Muscle layer of duodenum (tissue), 2 donors: ENCODE measurements at regions not wholly inside any gene's neighbourhood (a gene's known extent, or its start where the extent isn't known, plus 50 kb on each side); places are given as distances from the start of the nearest gene placed in this dataset.
"Not testable (repeated sequence)": the region's sequence is repeated elsewhere in the genome, so short reads cannot be mapped to it uniquely, and the experiment has no call there.

Experiments
- H3K27ac ChIP-seq: one replicate; pipeline ENCODE4 v1.7.0; 2013; ENCODE audit warnings: mild to moderate bottlenecking, low read length
- H3K27me3 ChIP-seq: one replicate; pipeline ENCODE4 v1.7.0; 2013; ENCODE audit warnings: low read depth, mild to moderate bottlenecking, control low read depth, low read length
- H3K36me3 ChIP-seq, 2 donors: one replicate each; pipeline ENCODE4 v1.7.0; 2013; ENCODE audit warnings: low read length in 2 of 2, control low read depth in 1 of 2, mild to moderate bottlenecking in 1 of 2; ENCODE audit not compliant: insufficient read depth in 2 of 2, control insufficient read depth in 1 of 2
- H3K4me1 ChIP-seq, 2 donors: one replicate each; pipeline ENCODE4 v1.7.0; 2013; ENCODE audit warnings: low read length in 2 of 2, mild to moderate bottlenecking in 2 of 2, control low read depth in 1 of 2, moderate library complexity in 1 of 2; ENCODE audit not compliant: insufficient read depth in 2 of 2, control insufficient read depth in 1 of 2
- H3K4me3 ChIP-seq, 2 donors: one replicate each; pipeline ENCODE4 v1.7.0; 2013; ENCODE audit warnings: low read length in 2 of 2, low read depth in 1 of 2, mild to moderate bottlenecking in 1 of 2
- H3K9me3 ChIP-seq, 2 donors: one replicate each; pipeline ENCODE4 v1.7.0; 2013; ENCODE audit warnings: low read length in 2 of 2, control low read depth in 1 of 2, mild to moderate bottlenecking in 1 of 2; ENCODE audit not compliant: control insufficient read depth in 1 of 2
- donor health status: healthy.

DNA sequence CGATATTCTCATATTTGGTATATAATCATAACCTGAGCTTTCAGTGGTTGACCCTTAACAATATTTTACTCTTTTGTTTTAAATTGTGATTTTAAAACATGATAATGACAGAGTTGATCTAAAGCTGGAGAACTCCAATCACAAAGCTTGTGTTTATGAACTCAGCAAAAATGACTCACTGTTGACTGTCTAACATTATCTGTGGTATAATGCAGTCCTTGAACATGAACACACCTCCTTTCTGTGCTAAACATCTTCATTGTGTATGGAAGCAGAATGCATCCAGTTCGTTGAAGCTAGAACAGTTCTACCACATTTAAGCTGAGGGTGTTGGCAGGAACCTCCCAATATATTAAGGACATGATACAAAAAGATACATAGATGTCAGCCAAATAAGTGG lies 1030.2 kb upstream of the SEMA6A start:
- Histone ChIP-seq H3K36me3 (no peaks in the 10 kb centered on the region), H3K9me3 (no peaks in the 10 kb centered on the region), H3K27me3 (no peaks in the 10 kb centered on the region), H3K4me3 (no peak overlapping the region), H3K4me1 (no peaks in the 10 kb centered on the region), H3K27ac (no peak overlapping the region)

DNA sequence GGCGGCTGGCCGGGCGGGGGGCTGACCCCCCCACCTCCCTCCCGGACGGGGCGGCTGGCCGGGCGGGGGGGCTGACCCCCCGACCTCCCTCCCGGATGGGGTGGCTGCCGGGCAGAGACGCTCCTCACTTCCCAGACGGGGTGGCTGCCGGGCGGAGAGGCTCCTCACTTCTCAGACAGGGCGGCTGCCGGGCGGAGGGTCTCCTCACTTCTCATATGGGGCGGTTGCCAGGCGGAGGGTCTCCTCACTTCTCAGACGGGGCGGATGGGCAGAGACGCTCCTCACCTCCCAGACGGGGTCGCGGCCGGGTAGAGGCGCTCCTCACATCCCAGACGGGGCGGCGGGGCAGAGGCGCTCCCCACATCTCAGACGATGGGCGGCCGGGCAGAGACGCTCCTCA lies 1025.2 kb upstream of the SEMA6A start:
- not testable (repeated sequence) for H3K27me3 ChIP-seq, H3K27ac ChIP-seq, H3K4me3 ChIP-seq, H3K36me3 ChIP-seq, H3K9me3 ChIP-seq, H3K4me1 ChIP-seq

DNA sequence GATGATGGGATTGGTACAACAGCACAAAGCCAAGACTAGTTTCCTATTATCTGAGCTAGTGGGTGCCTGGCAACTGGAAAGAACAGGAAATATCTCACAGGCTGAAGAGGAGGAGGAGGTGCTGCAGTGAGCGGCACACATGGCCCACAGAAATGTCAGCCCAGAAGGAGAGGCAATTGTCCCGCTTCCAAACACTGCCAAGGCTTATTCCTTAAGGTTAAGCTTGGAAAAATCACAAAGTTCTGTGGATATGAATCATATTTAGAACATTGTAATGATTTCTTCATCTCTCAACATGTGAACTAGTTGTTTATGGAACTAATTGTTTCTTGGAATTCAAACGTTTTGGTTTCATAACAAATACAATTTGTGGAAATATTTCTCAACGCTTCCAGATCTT lies 1019.5 kb upstream of the SEMA6A start:
- Histone ChIP-seq H3K36me3 (no peaks in the 10 kb centered on the region), H3K27me3 (no peaks in the 10 kb centered on the region), H3K9me3 (no peaks in the 10 kb centered on the region), H3K4me3 (no peak overlapping the region), H3K27ac (no peak overlapping the region), H3K4me1 (no peaks in the 10 kb centered on the region)

DNA sequence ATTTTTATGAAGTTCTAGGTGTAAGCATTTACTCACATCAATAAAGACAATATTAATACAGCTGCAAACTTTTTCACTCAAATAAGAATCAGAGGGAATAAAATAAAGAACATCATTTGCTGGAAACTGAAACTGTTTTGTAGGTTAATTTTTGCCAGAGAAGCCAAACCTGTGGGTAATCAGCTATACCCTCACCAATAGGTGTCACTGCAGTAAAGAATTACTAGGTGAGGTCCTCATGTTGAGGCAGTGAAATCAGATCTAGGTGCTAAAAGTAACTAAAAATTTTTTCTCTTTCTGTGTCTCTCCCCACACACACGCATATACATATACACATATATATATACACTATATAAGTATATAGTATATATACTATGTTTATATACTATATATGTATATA lies 1016.3 kb upstream of the SEMA6A start:
- no peak overlapping the region for H3K27ac ChIP-seq
- no peaks in the 10 kb centered on the region for H3K9me3 ChIP-seq
- H3K4me1 ChIP-seq = no peaks in the 10 kb centered on the region
- H3K4me3 ChIP-seq = no peak overlapping the region
- H3K27me3 ChIP-seq = no peaks in the 10 kb centered on the region
- no peaks in the 10 kb centered on the region for H3K36me3 ChIP-seq

DNA sequence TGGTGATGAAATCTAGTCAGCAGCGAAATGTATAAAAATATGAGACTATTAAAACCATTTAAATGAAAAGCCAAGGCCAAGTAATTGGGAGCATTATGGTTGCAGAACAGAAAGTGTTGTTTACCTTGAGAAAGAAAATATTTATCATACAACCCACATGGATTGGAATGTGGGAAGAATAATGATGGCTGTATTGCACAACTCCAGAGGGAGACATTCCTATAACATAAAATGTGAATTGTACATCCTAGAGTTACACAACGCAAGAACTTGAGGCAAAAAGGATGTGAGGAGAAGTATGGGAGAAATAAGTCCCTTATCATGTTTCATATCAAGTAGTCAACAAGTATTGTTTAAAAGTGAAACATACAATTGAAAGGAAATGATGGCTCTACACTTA lies 1014.0 kb upstream of the SEMA6A start:
- H3K4me1 ChIP-seq = no peaks in the 10 kb centered on the region
- H3K4me3 ChIP-seq = no peak overlapping the region
- H3K27me3 ChIP-seq = no peaks in the 10 kb centered on the region
- H3K27ac ChIP-seq = no peak overlapping the region
- H3K36me3 ChIP-seq = no peaks in the 10 kb centered on the region
- H3K9me3 ChIP-seq = no peaks in the 10 kb centered on the region

DNA sequence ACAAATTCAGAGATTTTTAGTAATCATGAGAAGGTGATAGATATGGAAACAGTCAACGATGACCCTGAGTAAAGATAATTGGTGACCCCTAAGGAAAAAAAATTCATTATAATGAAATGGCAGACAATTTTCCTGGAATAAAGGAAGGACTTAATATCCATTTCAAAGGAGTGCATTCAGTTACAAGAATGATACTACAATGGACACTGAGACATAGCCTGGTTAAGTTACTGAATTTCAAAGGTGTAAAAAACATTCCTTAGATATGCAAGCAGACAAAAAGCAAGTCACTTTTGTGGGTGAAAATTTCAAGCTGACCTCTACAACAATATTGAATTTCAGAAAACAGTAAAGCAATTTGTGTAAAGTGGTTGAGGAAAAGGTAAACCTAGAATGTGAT lies 1012.5 kb upstream of the SEMA6A start:
- no peaks in the 10 kb centered on the region for H3K9me3 ChIP-seq
- H3K4me3 ChIP-seq = no peak overlapping the region
- no peaks in the 10 kb centered on the region for H3K4me1 ChIP-seq
- no peaks in the 10 kb centered on the region for H3K27me3 ChIP-seq
- H3K27ac ChIP-seq = no peak overlapping the region
- no peaks in the 10 kb centered on the region for H3K36me3 ChIP-seq

DNA sequence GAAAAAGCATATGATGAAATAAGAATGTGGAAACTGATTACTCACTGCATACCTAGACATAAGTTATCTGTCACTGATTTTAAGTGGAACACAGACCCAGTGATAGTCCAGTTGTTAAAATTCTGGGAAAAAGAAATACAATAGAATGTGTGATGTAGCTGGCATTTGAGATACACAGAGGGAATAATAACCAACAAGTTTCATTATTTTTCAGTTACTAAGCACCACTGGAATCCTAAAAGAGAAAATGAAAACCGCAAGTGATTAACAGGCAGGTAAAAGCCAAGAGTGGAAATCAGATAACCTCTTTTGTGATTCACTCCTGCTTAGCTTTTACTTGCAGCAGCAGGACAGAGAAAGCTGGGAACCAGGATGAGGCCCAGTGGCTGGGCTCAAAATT lies 994.0 kb upstream of the SEMA6A start:
- Histone ChIP-seq H3K36me3 (no peaks in the 10 kb centered on the region), H3K27ac (no peak overlapping the region), H3K9me3 (no peaks in the 10 kb centered on the region), H3K27me3 (no peaks in the 10 kb centered on the region), H3K4me3 (no peak overlapping the region), H3K4me1 (no peaks in the 10 kb centered on the region)

DNA sequence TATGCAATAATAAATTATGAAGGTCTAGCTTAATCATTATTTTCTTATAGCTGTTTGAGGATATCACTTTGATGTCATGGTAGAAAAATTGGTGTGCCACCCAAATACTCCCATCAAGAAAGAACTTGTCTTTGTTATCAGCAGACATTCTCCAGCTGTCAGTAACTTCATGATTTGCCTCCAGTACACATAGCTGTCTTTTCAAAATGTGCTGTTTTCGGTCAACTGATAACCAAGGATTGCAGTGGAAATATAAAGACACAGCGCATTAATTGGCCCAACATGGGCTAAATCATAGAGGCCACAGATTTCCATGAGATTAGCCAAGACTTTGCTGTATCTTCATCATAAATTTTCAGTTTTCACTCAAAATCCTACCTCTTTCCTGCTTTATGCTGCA lies 993.5 kb upstream of the SEMA6A start:
- Histone ChIP-seq H3K4me1 (no peaks in the 10 kb centered on the region), H3K4me3 (no peak overlapping the region), H3K27me3 (no peaks in the 10 kb centered on the region)

DNA sequence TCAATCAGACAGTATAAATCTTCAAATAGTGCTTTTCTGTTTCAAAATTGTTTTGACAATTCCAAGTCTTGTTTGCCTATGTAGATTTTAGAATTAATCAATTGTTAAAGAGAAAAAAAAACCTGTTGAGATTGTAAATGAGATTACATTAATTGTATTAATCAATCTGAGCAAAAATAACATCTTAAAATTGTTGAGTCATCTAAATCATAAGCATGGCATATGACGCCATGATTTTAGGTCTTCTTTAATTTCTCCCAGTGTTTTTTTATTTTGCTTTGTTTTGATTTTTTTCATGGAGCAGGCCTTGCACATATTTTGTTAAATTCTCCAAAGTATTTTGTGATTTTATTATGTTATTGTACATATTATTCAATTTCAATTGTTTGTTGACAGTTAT lies 988.0 kb upstream of the SEMA6A start:
- Histone ChIP-seq H3K4me3 (no peak overlapping the region), H3K27ac (no peak overlapping the region), H3K27me3 (no peaks in the 10 kb centered on the region), H3K4me1 (no peaks in the 10 kb centered on the region), H3K36me3 (no peaks in the 10 kb centered on the region), H3K9me3 (no peaks in the 10 kb centered on the region)

More for the DNA sequence above, 993.5 kb upstream of the SEMA6A start:
- Histone ChIP-seq H3K27ac (no peak overlapping the region), H3K36me3 (no peaks in the 10 kb centered on the region), H3K9me3 (no peaks in the 10 kb centered on the region)

DNA sequence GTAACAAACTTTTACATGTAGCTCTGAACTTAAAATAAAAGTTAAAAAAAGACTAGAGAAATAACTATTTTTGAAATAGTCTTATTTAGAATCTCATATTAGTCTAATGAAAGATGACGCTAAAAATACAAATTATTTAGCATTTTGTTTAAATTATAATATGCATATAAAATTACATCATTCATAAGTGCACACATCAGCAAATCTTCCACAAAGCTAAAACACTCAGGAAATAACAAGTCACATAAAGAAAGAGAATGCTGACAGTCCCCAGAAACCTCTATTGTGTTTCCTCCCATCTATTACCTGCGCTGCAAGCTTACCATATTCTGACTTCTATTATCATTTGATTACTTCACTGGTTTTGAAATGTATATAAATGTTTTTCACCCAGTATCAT lies 986.9 kb upstream of the SEMA6A start:
- no peak overlapping the region for H3K4me3 ChIP-seq
- no peaks in the 10 kb centered on the region for H3K36me3 ChIP-seq
- no peaks in the 10 kb centered on the region for H3K9me3 ChIP-seq
- no peaks in the 10 kb centered on the region for H3K4me1 ChIP-seq
- H3K27me3 ChIP-seq = no peaks in the 10 kb centered on the region
- no peak overlapping the region for H3K27ac ChIP-seq

DNA sequence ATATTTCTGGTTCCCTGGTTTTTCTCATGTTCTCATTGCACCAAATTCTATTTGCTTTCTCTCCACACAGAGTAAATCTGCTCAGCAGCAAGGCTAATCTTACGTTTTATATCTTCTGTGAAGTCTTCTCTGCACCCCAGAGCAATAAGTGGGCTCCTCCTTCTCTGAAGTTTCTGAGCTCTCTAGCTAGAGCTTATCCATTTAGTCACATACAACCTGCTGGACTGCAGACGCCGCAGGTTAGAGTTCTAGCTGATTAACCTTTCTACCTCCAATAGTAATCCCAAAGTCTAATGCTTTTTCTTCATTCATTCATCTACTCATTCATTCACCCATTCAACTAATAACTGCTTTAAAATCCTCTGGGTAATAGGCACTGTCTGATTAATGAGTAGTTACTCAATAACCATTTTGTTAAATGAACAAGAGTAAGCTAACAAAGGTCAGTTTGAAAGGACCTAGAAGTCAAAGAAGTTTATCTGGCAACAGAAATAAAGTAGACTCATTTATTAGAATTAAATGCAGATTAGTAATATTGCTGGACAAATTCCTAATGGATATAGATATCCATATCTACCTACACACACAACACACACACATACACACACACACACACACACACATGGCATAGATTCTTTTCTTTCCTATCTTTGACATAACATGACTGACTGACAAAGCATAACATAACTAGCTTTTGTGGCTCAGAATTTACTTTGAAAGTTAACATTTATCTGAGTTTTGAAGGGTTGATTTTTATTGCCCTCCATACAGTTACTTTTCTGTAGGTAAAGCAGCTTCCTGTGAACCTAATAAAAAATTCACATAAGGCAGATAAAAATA lies 984.6 kb upstream of the SEMA6A start:
- Histone ChIP-seq H3K27me3 (no peaks in the 10 kb centered on the region), H3K27ac (no peak overlapping the region), H3K4me3 (no peak overlapping the region), H3K4me1 (no peaks in the 10 kb centered on the region), H3K36me3 (no peaks in the 10 kb centered on the region), H3K9me3 (no peaks in the 10 kb centered on the region)

DNA sequence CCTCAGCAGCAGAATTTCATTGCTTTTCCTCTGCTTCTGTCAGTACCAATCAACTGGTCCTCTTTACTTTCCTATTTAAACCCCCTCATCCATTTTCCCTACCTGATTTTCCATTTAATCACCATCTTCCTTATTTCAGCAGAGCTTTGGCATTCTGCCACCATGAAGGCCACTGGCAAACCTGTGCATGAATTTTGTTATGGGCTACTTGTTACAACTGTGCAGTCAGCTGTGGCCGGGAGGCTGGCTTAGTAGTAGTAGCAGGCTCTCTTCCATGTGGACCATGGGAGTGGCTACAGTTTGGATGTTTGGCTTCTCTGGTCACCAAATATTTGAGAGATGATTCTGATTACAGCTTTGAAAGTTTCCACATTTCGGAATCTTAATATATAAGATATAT lies 976.6 kb upstream of the SEMA6A start:
- Histone ChIP-seq H3K36me3 (no peaks in the 10 kb centered on the region), H3K27me3 (no peaks in the 10 kb centered on the region), H3K4me1 (no peaks in the 10 kb centered on the region), H3K9me3 (no peaks in the 10 kb centered on the region), H3K4me3 (no peak overlapping the region), H3K27ac (no peak overlapping the region)
